ENCODE measurements at regions not wholly inside any gene's neighbourhood (a gene's known extent, or its start where the extent isn't known, plus 50 kb on each side); places are given as distances from the start of the nearest gene placed in this dataset.

DNA sequence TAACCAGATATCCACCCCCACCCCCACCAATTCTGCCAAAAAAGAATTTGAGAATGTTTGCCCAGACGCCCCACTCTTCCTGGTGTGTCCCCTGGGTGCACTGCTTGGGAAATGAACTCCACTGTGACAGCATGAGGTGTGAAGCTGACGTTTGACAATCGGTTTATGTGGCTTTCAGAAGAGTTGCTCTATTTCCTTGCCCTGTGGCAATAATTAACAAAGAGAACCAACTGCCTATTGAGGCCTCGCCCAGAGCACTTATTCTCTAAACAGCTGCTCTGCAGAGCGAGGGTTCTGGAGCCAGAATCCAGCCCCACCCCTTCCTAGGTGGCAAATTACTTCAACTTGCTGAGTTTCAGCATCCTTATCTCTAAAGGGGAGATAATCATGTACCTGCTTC is 115.8 kb upstream of the SIX3 start:
- no peak for DNase-seq

GRCh38 chr2:44826601-44827000 is 114.9 kb upstream of the SIX3 start:
- no peak for DNase-seq

DNA sequence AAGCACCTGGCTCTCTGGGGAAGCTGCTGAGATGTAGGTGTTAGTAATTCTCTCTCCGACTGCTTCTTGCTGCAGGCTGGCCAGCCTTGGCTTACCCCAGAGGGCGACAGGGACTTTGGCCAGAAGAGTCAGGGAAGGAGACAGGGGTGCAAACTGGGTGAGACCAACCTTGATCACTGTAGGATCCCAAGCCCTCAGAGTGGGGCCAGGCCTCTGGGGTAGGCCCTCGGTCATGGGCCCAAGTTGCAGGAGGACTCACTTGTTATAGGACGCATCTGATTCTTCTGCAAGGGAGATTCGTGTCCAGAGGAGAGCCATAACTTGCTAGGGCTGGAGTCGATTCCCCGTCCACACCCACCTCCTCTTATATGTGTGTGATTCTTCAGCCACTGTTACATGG is 111.7 kb upstream of the SIX3 start:
- DNase-seq: no peak

DNA sequence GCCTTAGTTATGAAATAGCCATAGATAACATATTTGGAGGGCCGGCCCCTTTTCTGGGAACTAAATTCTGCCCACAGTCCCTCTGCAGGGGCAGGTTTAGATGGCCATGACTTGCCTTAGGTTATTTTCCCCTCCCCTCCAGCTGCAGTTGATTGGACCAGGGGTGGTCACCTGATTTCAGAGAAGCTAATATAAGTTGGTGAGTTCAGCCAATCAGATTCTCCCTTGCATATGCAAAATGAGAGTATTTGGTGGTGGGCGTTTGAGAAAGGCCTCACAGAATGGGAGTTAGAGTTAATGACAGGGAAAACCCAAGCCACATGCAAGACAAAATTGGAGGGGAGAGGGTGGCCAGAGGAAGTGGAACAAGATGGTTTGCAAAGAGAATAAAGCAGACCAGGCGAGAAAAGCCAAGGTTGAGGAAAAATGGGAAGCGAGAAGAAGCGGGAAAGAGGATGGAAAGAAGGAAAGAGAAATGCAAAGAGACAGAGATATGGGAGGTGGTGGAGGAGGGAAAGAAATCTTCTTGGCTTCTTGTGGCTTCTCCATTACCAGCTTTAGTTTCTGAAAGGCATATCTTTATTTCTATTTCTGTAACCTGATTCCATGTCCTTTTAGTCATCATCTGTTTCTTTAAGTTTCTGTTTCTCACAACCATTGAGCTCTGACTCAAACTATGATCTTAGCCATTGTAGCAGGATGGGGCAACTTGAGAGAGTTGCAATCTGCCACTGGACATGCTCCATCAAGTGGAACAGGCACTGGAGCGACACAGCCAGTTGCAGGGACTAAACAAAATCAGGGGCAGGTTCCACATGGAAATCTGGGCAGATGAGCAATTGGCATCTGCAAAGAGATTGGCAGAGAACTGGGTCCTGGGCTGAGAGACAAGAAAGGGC is 108.1 kb upstream of the SIX3 start:
- DNase-seq: no peak

DNA sequence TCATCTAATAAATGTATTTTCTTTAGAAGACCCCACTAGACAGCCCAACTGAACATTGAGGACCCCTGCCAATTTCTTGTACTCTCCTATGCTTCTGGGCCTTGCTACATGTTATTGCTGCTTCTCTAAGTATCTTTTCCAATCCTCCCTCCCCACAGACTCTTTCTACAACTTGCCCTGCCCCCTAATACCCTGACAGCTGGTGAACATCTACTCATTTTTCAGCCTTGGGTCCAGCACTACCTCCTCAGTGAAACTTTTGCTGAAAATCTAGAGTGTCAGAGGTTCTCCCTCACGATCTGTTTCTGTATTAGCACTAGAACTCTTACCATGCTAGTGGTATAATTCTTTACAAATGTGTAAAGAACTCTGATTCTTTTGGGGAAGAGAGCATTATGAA is 106.8 kb upstream of the SIX3 start:
- no peak for DNase-seq

GRCh38 chr2:44836174-44836573 is 105.3 kb upstream of the SIX3 start:
- no peak for DNase-seq

- no peak for DNase-seq
These were observed 104.6 kb upstream of the SIX3 start for GRCh38 chr2:44836916-44837315.

DNA sequence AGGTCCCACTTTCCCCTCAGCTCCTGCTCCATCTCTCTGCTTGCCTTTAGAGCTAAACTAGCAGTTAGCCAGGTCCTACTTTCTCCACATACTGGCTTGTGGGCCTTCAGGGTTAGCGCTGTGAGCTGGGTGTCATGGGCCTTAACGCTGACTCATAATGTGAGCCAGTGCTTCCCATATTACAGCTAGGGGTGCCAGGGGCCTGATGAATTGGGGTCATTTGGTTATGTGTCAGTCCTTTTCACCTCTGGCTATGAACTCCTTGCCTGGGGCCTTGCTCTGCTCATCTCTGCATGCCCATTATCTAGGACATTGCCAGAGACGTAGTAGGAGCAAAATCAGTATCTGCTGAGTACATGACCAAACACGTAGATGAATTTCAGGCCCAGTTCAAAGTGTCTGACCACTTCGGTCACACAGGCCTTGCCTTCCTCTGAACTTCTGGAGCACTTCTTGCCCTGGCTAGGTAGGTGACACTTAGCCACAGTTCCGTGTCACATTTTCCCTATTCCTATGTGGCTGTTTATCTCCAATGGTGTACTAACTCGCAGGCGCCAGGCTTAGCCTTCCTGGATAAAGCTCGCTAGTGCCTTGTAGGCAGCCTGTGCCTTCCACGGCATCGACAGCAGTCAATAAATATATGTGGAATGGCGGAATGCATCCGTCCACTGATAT is 103.2 kb upstream of the SIX3 start:
- DNase-seq: no peak

- DNase-seq: no peak
These were observed 102.1 kb upstream of the SIX3 start for GRCh38 chr2:44839370-44839769.

DNA sequence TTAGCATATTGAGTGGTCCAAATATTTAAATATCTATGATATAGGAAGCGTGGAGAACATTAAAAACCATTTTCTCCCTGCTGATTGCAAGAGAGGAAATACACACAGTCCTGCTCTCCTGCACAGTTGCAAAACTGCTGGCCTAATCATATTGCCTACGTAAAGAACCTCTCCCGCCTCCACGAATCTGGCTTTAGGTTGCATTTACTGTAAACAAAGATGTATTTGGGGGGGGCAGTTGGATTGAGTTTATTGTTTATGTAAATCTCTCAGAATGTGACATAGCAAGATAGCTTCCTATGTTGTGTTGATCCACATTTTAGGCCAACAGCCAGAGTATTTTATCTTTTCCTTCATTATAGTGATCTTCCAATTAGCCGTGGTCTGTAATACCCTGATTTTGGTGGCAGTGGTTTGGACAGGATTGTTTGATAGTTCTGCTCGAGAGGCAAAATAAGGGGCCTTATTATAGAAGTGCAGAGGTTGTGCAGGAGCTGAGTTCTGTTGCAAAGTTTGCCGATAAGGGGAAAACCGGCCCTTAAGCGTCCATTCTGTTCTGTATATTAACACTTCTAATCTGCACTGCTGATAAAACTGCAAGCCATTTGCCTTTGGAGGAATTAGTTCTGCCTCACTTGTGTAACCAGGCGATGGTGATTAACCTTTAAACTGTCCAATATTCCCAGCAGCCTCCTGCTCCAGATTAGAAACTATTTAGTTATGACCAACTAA is 101.6 kb upstream of the SIX3 start:
- DNase-seq: no peak

GRCh38 chr2:44840503-44840850 is 101.0 kb upstream of the SIX3 start:
- DNase-seq: no peak

DNA sequence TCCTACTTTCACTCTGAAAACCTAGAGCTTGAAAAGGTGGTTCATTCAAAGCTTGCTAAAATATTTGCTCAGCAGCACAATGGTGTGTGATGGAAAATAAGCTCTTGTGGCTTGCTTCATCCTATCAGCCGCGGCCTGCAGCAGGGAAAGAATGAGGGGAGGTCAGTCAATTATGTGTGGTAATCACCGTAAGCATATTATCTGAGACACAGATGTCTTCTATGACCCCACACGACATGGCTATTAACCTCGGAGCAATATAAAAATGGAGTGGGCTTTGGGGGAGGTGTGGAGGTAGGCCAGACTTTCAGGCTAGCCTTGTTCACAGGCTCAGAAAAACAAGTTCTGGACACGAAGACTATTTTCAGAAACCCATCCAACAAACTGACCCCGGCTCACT is 98.4 kb upstream of the SIX3 start:
- DNase-seq: no peak

DNA sequence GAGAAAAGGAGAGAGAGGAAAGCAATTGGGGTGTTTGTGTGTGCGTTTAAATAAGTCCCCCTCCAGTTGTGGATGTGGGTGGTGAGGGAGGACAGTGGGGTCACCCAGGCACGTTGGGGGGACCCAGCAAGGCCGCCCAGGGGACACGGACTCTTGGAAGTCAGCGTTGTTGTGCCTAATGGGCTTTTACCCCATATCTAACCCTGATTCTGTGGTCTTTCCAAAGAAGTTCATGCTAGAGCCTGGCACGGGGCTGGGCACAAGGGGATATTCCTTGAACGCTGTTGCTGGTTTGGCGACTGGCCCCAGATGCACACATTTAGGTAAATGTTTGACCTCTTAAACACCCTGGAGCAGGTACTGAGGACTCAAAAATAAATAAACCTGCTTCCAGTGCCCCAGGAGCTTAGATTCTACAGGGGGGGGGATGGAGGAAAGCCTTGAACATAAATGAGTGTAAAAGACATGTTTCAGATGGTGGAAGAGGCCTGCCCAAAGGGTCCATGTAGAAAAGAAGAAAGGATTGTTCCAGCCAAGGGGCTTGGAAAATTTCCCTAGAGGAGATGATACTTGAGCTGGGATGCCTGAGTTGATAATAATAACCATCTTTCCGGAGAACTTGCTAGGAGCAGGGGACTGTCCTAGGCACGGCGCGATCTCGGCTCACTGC is 97.7 kb upstream of the SIX3 start:
- no peak for DNase-seq

DNA sequence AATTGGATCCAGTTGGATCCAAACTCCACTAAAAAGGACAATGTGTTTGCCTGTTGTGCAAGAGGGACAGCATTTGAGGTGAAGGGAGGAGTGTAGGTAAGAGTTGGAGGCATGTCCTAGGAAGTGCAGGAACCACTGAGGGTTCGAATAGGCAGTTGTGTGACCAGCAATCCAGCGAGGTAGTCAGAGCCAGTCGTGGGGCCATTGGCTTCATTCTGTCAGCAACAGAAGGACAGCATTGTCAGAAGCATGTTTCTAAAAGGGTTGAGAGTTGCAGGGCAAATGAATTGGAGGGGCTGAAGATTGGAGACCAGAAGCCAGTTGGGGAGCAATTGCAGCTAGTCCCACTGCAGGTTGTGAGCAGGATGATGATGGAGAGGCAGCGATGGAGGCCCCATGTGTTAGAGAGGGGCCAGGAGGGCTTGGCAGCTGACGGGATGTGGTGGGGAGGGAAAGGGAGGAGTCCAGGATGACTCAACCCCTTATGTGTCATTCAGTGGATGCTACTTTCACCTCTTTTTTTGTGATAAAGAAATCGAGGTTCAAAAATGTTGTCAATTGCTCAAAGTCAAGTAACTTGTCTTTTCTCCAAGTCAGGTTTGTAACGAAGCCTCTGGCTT is 96.7 kb upstream of the SIX3 start:
- DNase-seq: no peak

- no peak for DNase-seq
These were observed 93.5 kb upstream of the SIX3 start for GRCh38 chr2:44848026-44848425.

DNA sequence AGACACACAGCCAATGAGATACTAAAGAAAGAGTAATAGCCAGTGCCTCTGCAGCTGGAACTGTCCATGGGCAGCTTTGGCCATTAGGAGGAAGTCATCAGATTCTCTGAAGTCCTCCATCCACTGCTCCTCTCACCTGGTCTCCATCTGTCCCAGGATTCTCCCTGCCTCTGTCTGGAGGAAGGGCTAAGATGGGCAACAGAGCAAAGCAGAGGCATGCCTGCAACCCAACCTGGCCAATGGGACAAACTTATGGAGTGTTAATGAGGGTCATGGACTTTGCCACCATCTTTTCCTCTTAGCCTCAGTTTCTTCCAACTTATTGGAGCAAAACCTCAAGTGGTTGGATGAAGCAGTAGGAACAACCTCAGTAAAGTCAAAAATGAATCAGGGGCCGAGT is 91.5 kb upstream of the SIX3 start:
- DNase-seq: no peak

DNA sequence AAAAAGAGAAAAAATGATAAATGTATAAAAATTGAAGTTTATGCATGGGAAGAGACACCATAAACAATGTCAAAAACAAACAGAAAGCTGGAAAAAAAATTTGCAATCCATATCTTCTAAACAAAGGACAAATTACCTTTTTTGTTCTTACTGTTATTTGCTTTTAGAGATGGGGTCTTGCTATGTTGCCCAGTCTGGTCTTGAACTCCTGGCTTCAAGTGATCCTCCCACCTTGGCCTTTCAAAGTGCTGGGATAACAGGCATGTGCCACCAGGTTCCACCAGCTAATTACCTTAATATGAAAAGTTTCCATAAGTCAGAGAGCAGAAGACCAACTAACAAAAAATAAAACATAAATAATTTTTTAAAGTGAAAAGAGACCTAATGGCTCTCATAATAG is 90.0 kb upstream of the SIX3 start:
- DNase-seq: no peak

GRCh38 chr2:44852594-44852993 is 88.9 kb upstream of the SIX3 start:
- DNase-seq: no peak

- DNase-seq: no peak
These were observed 82.2 kb upstream of the SIX3 start for GRCh38 chr2:44859337-44859736.

- no peak for DNase-seq
These were observed 75.3 kb upstream of the SIX3 start for GRCh38 chr2:44866152-44866551.

GRCh38 chr2:44869761-44870160 is 71.7 kb upstream of the SIX3 start:
- DNase-seq: peak; percentile 24

DNA sequence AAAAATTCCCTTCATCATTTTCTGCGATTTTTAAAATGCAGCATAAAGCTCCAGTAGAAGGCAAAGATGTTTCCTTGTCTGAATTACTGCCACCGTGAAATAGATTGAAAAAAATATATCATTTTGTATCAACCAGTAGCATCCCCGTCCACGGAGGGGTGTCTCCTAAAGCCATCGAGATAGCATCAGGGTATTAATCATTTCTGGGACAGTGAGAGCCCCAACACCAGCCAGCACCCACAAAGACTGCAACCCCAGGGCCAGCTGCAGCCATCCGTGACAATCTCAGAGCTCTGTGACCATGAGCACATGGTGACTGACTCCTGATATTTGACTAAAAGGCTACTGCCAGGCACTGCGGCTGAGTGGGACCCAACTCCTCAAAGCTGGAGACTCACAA is 64.1 kb upstream of the SIX3 start:
- no peak for DNase-seq
